GM12865 (cell line): ENCODE measurements at regions not wholly inside any gene's neighbourhood (a gene's known extent, or its start where the extent isn't known, plus 50 kb on each side); places are given as distances from the start of the nearest gene placed in this dataset.
"Not testable (repeated sequence)": the region's sequence is repeated elsewhere in the genome, so short reads cannot be mapped to it uniquely, and the experiment has no call there.

ENCODE experiments used
- DNase-seq: peaks from one replicate; pipeline ENCODE4 v3.0.0; 2010; ENCODE audit warnings: low read depth
- H3K4me3 ChIP-seq: 2 replicates; pipeline ENCODE4 v1.5.1; 2011; ENCODE audit warnings: mild to moderate bottlenecking, low read depth, low read length, control low read depth
- CTCF ChIP-seq: IDR thresholded peaks from 2 replicates; pipeline ENCODE4 v1.5.1; 2011; ENCODE audit warnings: low read length, control low read depth, low read depth, inconsistent platforms; ENCODE audit not compliant: insufficient read depth; ENCODE audit errors: missing control alignments

GRCh38 chrX:64758047-64758446 lies 218.2 kb downstream of the ZC4H2 start:
- TF ChIP-seq CTCF: no peak
- H3K4me3 ChIP-seq: no peak overlapping the region
- DNase-seq: no peak

- no peak overlapping the region for H3K4me3 ChIP-seq
- no peak for TF ChIP-seq CTCF
- DNase-seq: no peak
Observed at GRCh38 chrX:64739792-64740378, 236.4 kb downstream of the ZC4H2 start.

- TF ChIP-seq CTCF: no peak
- no peak for DNase-seq
- no peak overlapping the region for H3K4me3 ChIP-seq
Observed at GRCh38 chrX:64698317-64698716, 277.9 kb downstream of the ZC4H2 start.

GRCh38 chrX:64695372-64695771 lies 280.9 kb downstream of the ZC4H2 start:
- not testable (repeated sequence) for H3K4me3 ChIP-seq, DNase-seq

GRCh38 chrX:64662876-64663275 lies 267.6 kb upstream of the MTMR8 start:
- TF ChIP-seq CTCF: no peak
- DNase-seq: no peak
- H3K4me3 ChIP-seq: no peak overlapping the region

GRCh38 chrX:64657229-64657628 lies 262.0 kb upstream of the MTMR8 start:
- not testable (repeated sequence) for DNase-seq, H3K4me3 ChIP-seq

GRCh38 chrX:64642482-64642881 lies 247.2 kb upstream of the MTMR8 start:
- peak; percentile 21 for TF ChIP-seq CTCF
- no peak overlapping the region for H3K4me3 ChIP-seq
- peak; percentile 4 for DNase-seq
